Smooth muscle cell (in vitro differentiated cells): ENCODE measurements at regions not wholly inside any gene's neighbourhood (a gene's known extent, or its start where the extent isn't known, plus 50 kb on each side); places are given as distances from the start of the nearest gene placed in this dataset.

Experiments
- DNase-seq: peaks from one replicate; lab custom pipeline; 2025; ENCODE audit not compliant: unreplicated experiment; lab: John Stamatoyannopoulos, UW
- H2AFZ ChIP-seq: fragments of 200-600 bp; sonication (generic); 2 replicates; pipeline ENCODE4 v1.6.0; 2016; ENCODE audit warnings: antibody characterized with exemption, low read depth, mild to moderate bottlenecking
- H3F3A ChIP-seq: fragments of 200-600 bp; sonication (generic); 2 replicates; pipeline ENCODE4 v1.6.0; 2017; ENCODE audit warnings: antibody characterized with exemption, low read depth
- H3K27ac ChIP-seq: fragments of 200-600 bp; sonication (generic); 2 replicates; pipeline ENCODE4 v1.5.1; 2016; ENCODE audit warnings: low read depth, mild to moderate bottlenecking
- H3K27me3 ChIP-seq: fragments of 200-600 bp; sonication (generic); 2 replicates; pipeline ENCODE4 v1.6.1; 2016; ENCODE audit warnings: low read depth, mild to moderate bottlenecking
- H3K36me3 ChIP-seq: fragments of 200-600 bp; sonication (generic); 2 replicates; pipeline ENCODE4 v1.5.1; 2016; ENCODE audit warnings: low read depth
- H3K4me1 ChIP-seq: fragments of 200-600 bp; sonication (generic); 2 replicates; pipeline ENCODE4 v1.5.1; 2016; ENCODE audit warnings: low read depth
- H3K4me2 ChIP-seq: fragments of 200-600 bp; sonication (generic); 2 replicates; pipeline ENCODE4 v1.6.0; 2016; ENCODE audit warnings: mild to moderate bottlenecking
- H3K4me3 ChIP-seq: fragments of 200-600 bp; sonication (generic); 2 replicates; pipeline ENCODE4 v1.5.1; 2016; ENCODE audit warnings: mild to moderate bottlenecking
- H3K79me2 ChIP-seq: fragments of 200-600 bp; sonication (generic); 2 replicates; pipeline ENCODE4 v1.6.0; 2016; ENCODE audit warnings: low read depth, mild to moderate bottlenecking
- H3K9ac ChIP-seq: fragments of 200-600 bp; sonication (generic); 2 replicates; pipeline ENCODE4 v1.6.0; 2016; ENCODE audit warnings: low read depth
- H3K9me3 ChIP-seq: fragments of 200-600 bp; sonication (generic); replicated peaks from 2 replicates; pipeline ENCODE4 v1.5.1; 2016; ENCODE audit warnings: low read depth
- H4K20me1 ChIP-seq: fragments of 200-600 bp; sonication (generic); 2 replicates; pipeline ENCODE4 v1.6.0; 2016; ENCODE audit warnings: low read depth
- WGBS: methylation state at CpG from one replicate; pipeline ENCODE4 v1.1.7; 2016; ENCODE audit warnings: low lambda C conversion rate; 5-methylcytosine and 5-hydroxymethylcytosine counted together
- TF ChIP-seq, protein P1 (sequence below): fragments of 200-600 bp; sonication (generic); IDR thresholded peaks from 2 replicates; pipeline ENCODE4 v1.5.1; 2017; ENCODE audit warnings: borderline replicate concordance, mild to moderate bottlenecking, antibody characterized with exemption; ENCODE audit not compliant: insufficient read depth, poor library complexity, severe bottlenecking

DNA sequence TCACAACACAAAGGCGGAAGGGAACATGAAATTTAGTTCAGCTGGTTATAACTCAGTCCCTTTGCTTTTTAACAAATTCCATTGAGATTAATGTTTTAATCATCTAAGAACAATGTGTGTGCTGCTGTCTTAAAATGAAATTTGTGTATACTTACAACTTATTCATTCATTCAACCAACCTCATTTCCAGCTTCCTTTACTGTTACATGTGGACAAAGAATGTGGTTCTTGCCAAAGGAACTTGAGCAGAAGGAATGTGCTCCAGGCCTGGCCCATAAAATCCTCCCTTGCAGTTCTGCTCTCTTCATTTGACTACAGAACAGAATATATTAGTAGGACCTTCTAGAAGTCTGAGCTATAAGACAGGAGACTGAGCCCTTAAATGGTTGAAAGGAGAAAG lies 176.8 kb upstream of the GLRA2 start:
- DNase-seq = no peak
- Histone ChIP-seq H3K4me1 (no peaks in the 10 kb centered on the region), H3K9ac (no peak overlapping the region), H3K4me3 (no peak overlapping the region), H3K27ac (no peak overlapping the region), H3K36me3 (peaks cover 8% of the 10 kb centered on the region), H3K79me2 (no peaks in the 10 kb centered on the region), H3K27me3 (no peaks in the 10 kb centered on the region), H4K20me1 (no peaks in the 10 kb centered on the region), H2AFZ (no peak overlapping the region), H3K9me3 (peaks cover 5% of the 10 kb centered on the region), H3K4me2 (no peak overlapping the region), H3F3A (no peaks in the 10 kb centered on the region)
- TF ChIP-seq, protein P1, sequence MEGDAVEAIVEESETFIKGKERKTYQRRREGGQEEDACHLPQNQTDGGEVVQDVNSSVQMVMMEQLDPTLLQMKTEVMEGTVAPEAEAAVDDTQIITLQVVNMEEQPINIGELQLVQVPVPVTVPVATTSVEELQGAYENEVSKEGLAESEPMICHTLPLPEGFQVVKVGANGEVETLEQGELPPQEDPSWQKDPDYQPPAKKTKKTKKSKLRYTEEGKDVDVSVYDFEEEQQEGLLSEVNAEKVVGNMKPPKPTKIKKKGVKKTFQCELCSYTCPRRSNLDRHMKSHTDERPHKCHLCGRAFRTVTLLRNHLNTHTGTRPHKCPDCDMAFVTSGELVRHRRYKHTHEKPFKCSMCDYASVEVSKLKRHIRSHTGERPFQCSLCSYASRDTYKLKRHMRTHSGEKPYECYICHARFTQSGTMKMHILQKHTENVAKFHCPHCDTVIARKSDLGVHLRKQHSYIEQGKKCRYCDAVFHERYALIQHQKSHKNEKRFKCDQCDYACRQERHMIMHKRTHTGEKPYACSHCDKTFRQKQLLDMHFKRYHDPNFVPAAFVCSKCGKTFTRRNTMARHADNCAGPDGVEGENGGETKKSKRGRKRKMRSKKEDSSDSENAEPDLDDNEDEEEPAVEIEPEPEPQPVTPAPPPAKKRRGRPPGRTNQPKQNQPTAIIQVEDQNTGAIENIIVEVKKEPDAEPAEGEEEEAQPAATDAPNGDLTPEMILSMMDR = no peak
- 73% methylated on average over 1 of the region's 1 CpG for WGBS

DNA sequence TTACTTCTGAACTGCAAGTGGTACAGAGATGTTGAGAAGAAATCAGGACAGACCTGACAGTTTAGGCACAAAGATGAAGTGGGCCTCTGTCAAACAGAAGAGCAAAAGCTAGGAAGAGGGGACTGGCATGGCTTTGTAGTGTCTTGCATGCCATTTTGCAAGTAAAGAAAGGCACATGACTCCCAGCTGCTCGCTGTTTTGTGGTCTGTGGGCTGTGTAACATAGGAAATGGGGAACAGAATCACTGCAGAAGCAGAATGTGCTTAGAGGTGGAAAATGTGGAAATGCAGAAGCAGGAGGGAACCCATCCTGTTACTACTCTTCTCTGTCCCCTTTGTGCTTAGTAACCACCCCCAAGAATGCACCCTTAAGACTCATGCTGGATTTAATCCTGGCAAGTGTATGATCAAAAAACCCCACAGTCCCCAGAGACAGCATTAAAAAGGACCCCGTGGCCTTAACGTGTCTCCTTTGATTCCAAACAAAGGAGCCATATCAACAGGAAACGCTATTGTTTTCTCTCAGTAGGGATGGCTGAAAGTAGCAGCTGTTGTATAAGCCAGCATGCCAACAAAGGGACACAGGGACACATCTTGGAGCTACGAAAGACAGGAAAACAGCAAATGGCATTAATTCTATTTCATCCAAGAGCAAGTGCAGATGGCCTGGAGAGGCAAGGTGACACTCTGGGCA lies 177.6 kb upstream of the GLRA2 start:
- Histone ChIP-seq H3K4me2 (no peak overlapping the region), H3K4me3 (no peak overlapping the region), H3K9ac (no peak overlapping the region), H3K36me3 (peaks cover 8% of the 10 kb centered on the region), H3F3A (no peaks in the 10 kb centered on the region), H3K79me2 (no peaks in the 10 kb centered on the region), H4K20me1 (no peaks in the 10 kb centered on the region), H3K4me1 (no peaks in the 10 kb centered on the region), H3K27me3 (no peaks in the 10 kb centered on the region), H3K9me3 (peaks cover 5% of the 10 kb centered on the region), H2AFZ (no peak overlapping the region), H3K27ac (no peak overlapping the region)
- DNase-seq = no peak
- 41% methylated on average over 5 of the region's 5 CpGs for WGBS
- TF ChIP-seq, protein P1 = no peak

DNA sequence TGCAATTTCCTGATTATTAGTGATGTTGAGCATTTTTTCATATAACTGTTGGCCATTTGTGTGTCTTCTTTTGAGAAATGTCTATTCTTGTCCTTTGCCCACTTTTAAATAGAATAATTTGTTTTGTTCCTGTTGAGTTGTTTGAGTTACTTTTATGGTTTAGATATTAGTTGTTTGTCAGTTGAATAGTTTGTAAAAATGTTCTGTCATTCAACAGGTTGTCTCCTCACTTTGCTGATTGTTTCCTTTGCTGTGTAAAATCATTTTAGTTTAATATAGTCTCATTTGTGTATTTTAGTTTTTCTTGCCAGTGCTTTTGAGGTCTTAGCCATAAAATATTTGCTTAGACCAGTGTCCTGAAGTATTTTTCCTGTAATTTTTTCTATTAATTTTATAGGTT lies 181.8 kb upstream of the GLRA2 start:
- no peak overlapping the region for H3K4me3 ChIP-seq
- H3K9ac ChIP-seq = no peak overlapping the region
- no peaks in the 10 kb centered on the region for H3K4me1 ChIP-seq
- no peaks in the 10 kb centered on the region for H3F3A ChIP-seq
- DNase-seq = no peak
- no peaks in the 10 kb centered on the region for H3K9me3 ChIP-seq
- peaks cover 8% of the 10 kb centered on the region for H3K36me3 ChIP-seq
- H3K27ac ChIP-seq = no peak overlapping the region
- TF ChIP-seq, protein P1 = no peak
- H3K27me3 ChIP-seq = no peaks in the 10 kb centered on the region
- H3K4me2 ChIP-seq = no peak overlapping the region
- H2AFZ ChIP-seq = no peak overlapping the region
- H4K20me1 ChIP-seq = no peaks in the 10 kb centered on the region
- H3K79me2 ChIP-seq = no peaks in the 10 kb centered on the region
